Transverse colon (tissue), 3 donors: ENCODE measurements at regions not wholly inside any gene's neighbourhood (a gene's known extent, or its start where the extent isn't known, plus 50 kb on each side); places are given as distances from the start of the nearest gene placed in this dataset.

Experiments used
- CTCF ChIP-seq, 5 experiments: fragments of 200-600 bp in 3 of 5; fragments of 450-650 bp in 2 of 5; sonication (generic) in 3 of 5; IDR thresholded peaks; 1 replicate in 2 of 5; 2 replicates in 3 of 5; pipeline ENCODE4 v1.5.1; 2016 to 2017; ENCODE audit warnings: antibody characterized with exemption in 5 of 5, inconsistent platforms in 3 of 5, mild to moderate bottlenecking in 2 of 5, moderate library complexity in 1 of 5
- EP300 ChIP-seq: sonication (generic); formaldehyde crosslinking; IDR thresholded peaks from one replicate; pipeline ENCODE4 v1.6.1; 2017; ENCODE audit warnings: antibody characterized with exemption, low read depth

- no peak for TF ChIP-seq CTCF (IDR thresholded peaks at IDR 0.05)
- TF ChIP-seq EP300: no peak
Observed at GRCh38 chr1:113271039-113271438, 119.3 kb upstream of the MAGI3 start.
